Activated CD4-positive, alpha-beta T cell treated with anti-CD3 and anti-CD28 coated beads, Interleukin-2, Interleukin-4, amounts not matched to agents 100 ng/mL and 50 ng/mL, durations not matched to agents 16 hours and 8 hours (primary cell): ENCODE measurements at regions not wholly inside any gene's neighbourhood (a gene's known extent, or its start where the extent isn't known, plus 50 kb on each side); places are given as distances from the start of the nearest gene placed in this dataset.

Source experiments
- DNase-seq: peaks from one replicate; pipeline ENCODE4 v3.0.0-alpha.2; 2020; ENCODE audit warnings: low spot score

DNA sequence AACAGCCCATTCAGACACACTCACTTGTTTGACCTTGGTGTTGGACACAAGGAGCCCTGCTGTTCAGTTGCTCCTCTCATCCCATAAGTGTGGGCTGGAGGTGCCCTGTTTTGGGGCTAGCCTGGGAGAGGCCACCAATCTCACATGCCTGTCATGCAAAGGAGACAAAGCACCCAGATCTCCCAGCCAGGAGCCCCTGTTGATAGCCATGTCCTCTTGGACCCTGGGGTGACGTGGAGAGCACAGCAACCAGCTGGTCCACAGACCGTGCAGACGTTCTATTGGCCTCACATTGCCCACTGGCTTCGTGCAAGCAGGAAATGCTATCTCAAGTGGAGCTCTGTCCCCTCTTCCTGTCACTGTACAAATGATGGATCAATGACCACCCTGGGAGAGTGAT lies 240.8 kb downstream of the RPS24 start:
- DNase-seq, result no peak

DNA sequence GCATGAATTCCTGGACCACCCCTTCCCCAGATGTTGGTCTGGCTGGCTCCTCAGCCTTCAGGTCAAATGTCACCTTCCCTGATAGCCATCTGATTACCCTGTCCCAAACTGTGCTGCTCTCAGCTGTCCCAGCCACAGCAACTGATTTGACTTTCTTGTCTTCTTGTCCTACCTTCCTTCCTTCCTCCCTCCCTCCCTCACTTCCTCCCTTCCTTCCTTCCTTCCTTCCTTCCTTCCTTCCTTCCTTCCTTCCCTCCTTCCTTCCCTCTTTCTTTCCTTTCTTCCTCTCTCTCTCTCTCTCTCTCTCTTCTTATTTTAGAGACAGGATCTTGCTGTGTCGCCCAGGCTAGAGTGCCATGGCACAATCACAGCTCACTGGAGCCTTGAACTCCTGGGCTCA lies 242.5 kb downstream of the RPS24 start:
- DNase-seq, result no peak

DNA sequence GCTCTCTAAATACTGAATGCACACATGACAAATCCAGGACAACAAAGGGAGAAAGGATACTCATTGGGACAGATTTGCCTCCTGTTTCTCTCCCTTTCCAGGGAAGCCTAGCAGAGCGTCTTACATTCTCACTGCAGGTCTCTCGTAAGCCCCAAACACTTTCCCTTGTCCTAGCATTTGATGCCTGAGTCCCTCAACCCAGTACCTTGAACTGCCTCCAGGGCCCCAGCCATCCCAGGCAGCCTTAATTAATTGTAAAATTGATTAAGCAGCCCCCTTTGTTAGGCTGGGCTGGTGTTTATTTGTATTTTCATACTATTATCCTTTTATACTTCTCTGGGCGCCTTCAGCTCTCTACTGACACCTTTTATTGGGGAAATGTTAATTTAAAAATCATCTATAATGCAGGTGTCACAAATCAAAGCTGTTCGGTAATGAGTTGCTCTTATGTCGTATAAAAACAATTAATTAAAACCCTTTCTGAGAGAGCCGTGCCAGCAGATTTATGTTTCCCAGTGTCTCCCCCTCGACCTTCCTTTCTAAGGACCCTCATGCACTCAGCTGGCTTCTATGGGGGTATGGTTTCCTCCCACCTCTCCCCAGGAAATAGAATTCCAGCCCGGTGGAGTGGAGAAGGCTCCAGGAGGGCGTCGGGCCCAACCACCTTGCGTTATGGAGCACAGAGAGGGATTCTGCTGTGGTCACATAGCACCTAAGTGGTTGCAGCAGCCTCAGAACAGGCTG lies 243.8 kb downstream of the RPS24 start:
- DNase-seq, result no peak

- no peak for DNase-seq
Observed at GRCh38 chr10:78278058-78278404, 244.4 kb downstream of the RPS24 start.

- DNase-seq, result no peak
Observed at GRCh38 chr10:78279756-78280155, 246.1 kb downstream of the RPS24 start.

DNA sequence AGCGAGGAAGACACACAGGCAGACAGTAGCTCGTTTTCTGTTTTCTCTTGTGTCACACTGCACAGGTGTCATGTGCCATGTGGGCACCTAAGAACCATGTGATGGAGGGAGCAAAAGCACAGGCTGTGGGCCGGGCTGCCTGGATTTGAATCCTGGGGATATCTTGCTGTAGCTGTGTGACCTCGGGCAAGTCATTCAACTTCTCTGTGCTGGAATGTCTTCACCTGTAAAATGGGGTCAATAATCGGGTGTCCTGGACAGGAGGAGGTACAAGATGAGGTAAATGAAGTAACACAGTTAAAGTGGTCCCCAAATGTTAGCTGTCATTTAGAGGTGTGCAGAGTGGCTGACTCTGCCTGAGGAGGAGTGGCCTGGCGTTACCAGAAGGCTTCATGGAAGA lies 246.9 kb downstream of the RPS24 start:
- no peak for DNase-seq

- no peak for DNase-seq
Observed at GRCh38 chr10:78281627-78282026, 248.0 kb downstream of the RPS24 start.

- DNase-seq, result no peak
Observed at GRCh38 chr10:78283069-78283682, 249.5 kb downstream of the RPS24 start.

GRCh38 chr10:78284381-78284780 lies 250.7 kb downstream of the RPS24 start:
- no peak for DNase-seq

GRCh38 chr10:78285226-78285625 lies 251.6 kb downstream of the RPS24 start:
- no peak for DNase-seq

DNA sequence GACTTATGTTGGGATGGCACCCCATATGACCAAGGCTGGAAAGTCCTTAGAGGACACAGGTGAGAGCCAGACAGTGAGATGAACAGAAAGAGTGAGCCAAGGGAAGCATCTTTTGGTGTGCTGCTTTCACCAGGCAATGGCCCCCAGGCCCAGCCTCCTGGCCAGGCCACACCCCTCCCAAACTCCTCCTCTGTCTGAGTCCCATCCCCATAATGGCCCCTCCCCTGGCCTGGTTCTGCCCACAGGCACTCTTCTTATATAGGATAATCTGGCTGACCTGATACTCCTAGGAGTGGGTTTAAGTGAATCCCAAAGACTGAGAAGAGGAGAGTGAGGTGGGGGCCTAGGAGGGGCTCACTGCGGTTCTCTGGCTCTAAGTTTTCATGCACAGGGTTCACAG lies 252.5 kb downstream of the RPS24 start:
- DNase-seq, result no peak

GRCh38 chr10:78286668-78287067 lies 253.0 kb downstream of the RPS24 start:
- DNase-seq, result no peak

GRCh38 chr10:78287618-78288017 lies 254.0 kb downstream of the RPS24 start:
- DNase-seq, result no peak

DNA sequence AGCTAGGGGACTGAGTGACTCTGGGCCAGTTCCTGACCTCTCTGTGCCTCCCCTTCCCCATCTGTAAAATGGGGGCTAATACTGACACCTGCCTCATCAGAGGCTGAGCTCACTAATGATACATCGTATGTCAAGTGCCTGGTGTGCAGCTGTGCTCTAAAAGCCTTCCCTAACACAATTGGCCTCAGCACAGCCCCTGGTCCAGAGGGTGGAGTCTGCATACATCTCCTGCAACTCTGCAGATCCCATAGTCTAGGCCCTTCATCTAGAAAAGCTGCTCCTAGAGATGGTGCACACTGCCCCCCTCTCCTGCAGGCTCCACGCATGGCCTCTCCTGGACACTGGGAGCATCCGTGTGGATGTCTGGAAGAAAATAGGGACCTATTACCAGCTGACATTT lies 255.0 kb downstream of the RPS24 start:
- no peak for DNase-seq

DNA sequence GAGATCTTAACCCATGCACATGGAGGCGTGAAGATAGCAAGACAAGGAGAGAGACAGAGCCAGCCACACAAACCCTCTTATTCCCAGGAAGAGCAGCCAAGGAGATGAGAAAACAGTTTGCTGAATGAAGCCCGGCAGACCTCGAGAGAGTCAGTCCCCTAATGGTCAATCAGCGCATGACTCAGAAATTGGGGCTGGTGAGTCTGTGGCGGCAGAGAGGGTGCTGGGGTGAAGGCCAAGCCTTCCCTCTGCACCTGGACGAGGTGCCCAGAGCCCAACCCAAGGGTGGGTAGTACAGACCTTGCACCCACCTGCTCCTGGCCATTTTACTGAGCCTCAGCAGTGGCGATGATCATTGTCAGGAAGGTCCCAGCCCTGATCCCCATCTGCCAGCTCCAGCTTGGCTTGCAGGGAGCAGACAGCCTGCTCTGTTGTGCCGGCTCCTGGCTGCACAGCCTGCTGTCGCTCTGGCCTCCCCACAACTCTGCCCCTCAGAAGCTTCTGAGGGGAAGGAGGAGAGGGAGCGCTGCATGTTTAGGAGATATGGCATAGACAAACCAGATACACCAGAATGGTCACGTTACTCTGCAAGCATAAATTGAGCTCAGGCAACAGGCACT lies 256.6 kb downstream of the RPS24 start:
- DNase-seq, result no peak

DNA sequence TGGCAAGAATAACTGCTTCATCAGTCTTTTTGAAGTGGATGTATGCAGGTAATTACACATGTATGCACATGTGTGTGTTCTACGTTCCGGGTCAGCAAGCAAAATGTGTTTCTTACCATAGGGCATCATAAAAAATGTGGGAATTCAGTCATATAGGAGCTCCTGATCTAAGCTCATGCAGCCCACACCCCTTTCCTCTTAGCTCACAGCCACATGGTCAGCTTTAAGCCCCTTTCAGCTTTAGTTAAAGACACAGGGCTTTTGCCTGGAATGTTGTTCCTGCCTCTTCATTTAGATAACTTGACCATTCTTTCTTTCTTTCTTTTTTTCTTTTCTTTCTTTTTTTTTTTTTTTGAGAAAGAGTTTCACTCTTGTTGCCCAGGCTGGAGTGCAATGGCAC lies 258.1 kb downstream of the RPS24 start:
- DNase-seq, result no peak

DNA sequence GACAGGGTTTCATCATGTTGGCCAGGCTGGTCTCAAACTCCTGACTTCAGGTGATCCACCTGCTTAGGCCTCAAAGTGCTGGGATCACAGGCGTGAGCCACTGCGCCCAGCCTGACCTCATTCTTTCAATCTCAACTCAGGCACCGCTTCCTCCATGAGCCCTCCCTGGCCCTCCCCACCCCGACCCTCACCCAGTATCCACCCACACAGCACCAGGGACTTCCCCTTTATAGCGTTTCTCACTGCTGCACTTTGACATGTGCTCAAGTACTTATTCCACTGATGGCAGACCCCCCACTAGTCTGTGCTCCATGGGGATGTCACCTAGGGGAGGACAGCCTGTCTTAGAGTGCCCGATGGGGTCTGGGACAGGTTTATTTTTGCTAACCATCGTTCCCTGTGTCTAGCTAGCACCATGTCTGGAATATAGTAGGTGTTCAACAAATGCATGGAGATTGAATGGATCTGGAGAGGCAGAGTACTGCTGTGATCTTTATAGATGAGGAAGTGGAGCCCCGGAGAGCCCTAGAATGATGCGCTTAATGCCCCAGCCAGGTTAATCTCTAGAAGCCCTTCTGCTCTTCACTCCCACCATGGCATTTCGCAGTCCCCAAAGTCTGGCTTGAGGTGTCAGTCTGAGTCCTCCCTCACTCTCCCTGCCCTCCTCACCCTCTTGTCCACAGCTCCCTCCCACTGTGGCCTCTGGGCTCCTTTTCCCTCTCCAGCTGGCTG lies 258.8 kb downstream of the RPS24 start:
- no peak for DNase-seq

DNA sequence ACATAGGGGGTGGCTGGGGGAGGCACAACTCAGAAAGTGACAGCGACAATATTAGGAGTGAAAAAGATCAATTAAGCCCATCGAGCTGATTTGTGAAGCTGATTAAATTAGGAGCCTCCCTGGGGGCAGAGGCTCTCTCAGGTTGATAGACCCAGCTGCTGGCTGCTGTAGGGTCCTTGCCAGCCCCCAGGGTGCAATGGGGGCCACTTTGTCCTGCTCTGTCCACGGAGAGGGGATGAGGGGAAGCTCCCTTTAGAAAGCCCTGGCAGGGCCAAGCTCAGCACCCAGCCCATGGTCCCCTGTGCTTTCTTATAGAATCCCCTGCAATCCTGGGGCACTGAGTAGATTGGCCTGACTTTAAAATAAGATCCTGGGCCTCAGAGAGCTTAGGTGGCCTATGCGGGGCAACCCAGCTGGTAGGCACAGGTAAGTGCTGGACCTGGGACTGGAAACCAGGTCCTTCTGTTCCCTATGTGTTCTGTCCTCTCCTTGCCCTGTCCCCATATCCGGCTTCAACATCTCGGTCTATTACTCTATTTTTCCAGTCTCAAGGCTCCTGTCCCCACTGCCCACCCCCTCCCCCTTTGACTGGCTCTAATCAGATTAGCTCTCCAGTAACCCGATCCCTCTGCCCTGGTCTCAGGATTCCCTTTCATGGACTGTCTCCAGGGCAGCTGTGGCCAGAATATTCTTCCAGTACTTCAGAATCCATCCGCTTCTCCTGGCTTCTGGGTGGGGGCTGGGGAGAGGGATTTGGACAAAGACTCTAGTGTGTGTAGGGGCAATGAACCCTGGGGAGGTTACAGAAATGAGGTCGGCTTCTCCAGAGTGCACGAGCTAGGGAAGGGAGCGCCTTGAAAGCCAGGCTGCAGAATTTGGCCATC lies 259.6 kb downstream of the RPS24 start:
- no peak for DNase-seq

GRCh38 chr10:78295242-78295641 lies 261.6 kb downstream of the RPS24 start:
- DNase-seq, result no peak

GRCh38 chr10:78296785-78297184 lies 263.1 kb downstream of the RPS24 start:
- DNase-seq, result no peak

DNA sequence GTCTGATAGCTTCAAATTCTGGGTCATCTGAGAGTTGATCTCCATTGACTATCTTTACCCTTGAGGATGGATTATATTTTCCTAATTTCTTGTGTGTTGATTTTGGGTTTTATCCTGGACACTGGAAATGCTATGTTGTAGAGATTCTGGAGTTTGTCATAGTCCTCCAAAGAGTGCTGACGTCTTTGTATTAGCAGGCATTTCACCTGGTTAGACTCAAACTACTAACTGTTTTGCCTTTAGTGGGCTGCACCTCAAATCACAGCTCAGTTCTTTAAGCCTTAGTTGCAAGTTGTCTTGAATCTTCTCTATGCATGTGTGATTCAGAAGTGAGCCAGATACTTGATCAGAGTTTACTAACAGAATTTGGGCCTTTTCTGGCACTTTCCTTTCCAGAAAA lies 264.3 kb downstream of the RPS24 start:
- DNase-seq, result no peak

DNA sequence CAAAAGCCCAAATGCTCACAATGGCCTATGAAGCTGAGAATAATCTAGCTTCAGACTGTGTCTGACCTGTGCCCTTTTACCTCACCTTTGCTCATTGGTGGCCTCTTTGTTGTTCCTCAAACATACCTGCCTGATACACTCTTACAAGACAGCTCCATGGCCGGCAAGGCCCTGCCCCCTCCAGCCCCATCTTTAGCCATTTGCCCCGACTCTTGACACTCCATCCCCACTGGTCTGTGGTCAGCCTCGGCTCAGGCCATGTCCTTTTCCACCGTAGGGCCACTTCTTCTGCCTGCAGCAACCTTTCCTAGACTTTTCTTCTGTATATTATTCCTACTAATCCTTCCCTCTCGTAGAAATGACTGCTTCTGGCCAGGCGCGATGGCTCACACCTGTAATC lies 265.2 kb downstream of the RPS24 start:
- DNase-seq, result no peak
